ENCODE measurements at regions not wholly inside any gene's neighbourhood (a gene's known extent, or its start where the extent isn't known, plus 50 kb on each side); places are given as distances from the start of the nearest gene placed in this dataset.

DNA sequence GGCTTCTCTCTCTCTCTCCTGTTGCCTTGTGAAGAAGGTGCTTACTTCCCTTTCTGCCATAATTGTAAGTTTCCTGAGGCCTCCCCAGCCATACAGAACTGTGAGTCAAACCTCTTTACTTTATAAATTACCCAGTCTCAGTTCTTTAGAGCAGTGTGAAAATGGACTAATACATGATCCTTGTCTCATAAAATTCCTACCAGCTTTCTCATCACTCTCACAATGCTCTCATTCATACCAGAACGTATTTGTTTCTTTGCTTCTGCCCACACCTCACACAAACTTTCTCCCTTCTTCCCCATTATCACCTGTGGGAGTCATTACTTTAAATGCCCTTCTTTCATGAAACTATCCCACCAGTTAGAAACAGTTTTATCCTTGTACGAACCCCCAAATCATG is 62.7 kb upstream of the ARHGAP42 start:
- in situ Hi-C loops (cut with MboI; ENCODE audit: low pct_unique_long_range_greater_than_20kb, low sequenced_read_pairs), result no loop called here
- DNase-seq, result no peak

- DNase-seq, result no peak
- in situ Hi-C loops (cut with MboI; ENCODE audit: low pct_unique_long_range_greater_than_20kb, low sequenced_read_pairs), result no loop called here
These were observed 62.0 kb upstream of the ARHGAP42 start for GRCh38 chr11:100625041-100625440.

- in situ Hi-C loops (cut with MboI; ENCODE audit: low pct_unique_long_range_greater_than_20kb, low sequenced_read_pairs), result no loop called here
- DNase-seq, result no peak
These were observed 57.4 kb upstream of the ARHGAP42 start for GRCh38 chr11:100629671-100630070.

DNA sequence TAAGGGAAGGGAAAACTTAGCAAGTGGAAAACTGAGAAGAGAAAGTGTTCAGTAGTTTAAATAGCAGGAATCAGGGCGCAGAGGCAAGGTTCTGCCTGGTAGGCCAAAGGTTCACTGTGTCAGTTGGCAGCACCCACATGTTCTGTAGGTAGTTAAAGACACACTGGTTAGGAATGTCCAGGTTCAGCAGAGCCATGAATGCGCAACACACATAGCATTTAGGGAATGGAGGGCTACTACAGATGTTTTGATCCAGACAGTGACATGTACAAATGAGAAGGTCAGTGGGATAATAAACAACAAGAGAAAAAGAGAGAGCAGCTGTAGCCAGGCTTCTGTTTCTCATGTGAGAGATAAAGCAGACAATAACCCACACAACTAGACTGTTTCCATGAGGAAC is 56.2 kb upstream of the ARHGAP42 start:
- in situ Hi-C loops (cut with MboI; ENCODE audit: low pct_unique_long_range_greater_than_20kb, low sequenced_read_pairs), result no loop called here
- DNase-seq, result no peak

DNA sequence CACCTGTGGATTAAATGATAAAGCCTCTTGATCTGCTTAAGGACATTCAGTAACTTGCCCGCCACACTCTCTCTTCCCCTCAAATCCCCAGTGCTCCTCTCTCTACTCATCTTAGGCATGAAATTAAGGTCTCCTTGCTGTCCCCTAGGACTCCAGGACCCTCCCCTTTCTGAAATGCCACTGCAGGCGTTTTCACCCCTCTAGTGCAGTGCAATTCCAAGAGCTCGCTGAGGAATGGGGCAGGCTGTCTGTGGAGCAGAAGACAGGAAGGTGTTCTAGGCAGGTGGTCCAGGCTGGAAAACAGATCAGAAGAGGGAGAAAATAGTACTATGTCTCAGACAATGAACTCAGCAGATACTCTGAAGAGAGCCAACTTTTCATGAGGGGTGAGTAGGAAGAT is 55.8 kb upstream of the ARHGAP42 start:
- in situ Hi-C loops (cut with MboI; ENCODE audit: low pct_unique_long_range_greater_than_20kb, low sequenced_read_pairs), result no loop called here
- no peak for DNase-seq

DNA sequence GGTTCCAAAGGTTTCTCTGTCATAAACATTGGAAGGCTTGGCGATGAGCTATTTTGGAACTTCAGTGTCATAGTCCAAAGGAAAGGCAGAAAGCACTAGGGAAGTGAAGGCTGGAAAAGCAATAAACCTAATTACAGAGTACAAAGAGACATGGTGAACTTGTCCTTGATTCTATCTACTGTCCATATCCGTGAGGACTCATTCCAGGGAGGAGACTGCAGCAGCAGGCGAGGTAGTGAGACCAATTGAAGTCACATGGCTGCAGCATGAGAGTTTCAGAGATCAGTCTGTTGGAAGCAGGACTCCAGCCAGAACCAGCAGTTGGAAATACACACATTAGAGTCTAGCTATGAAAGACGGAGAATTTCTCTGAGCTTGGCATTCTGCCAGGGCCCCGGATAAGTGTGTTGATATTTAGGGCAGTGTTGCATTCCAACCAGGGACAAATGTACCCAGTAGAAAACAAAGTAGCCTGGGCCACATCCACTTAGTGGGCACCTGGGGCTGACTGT is 54.1 kb upstream of the ARHGAP42 start:
- in situ Hi-C loops (cut with MboI; ENCODE audit: low pct_unique_long_range_greater_than_20kb, low sequenced_read_pairs), result no loop called here
- DNase-seq, result no peak

DNA sequence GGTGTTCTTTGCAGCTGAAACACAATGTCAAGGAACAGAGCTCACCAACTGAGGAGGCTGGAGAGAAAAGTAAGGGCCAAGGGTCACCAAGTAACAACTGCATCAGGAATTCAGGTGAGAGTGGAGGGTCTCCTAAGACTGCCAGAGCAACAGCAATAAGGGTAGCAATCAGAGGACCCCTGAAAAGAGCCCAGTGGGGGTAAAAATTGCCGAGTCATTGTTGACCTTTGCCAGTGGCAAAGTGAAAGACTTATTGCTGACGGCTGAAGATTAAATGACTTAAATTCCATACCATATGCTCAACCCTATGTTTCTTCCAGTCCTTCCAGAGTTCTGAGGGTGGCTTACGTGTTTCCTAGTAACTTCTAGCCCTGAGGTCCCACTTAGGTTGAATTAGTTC is 51.9 kb upstream of the ARHGAP42 start:
- DNase-seq, result no peak
- in situ Hi-C loops (cut with MboI; ENCODE audit: low pct_unique_long_range_greater_than_20kb, low sequenced_read_pairs), result no loop called here

DNA sequence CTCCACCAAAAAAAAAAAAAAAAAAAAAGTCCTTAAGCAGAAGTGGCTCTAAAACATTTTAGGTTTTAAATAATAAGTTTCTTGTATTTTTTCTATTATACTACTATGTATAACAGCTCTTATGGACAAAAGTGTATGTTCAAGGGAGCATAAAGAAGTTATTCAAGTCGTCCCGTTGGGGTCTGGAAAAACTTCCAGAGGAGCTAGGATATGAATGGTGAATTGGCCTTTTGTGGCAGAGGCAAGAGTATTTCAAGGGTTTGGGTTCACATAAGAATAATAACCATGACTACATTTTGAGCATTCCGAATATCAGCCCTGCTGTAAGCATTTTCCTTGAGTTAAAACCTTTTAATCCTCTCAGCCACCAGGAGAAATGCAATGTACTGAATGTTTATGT is 50.6 kb upstream of the ARHGAP42 start:
- in situ Hi-C loops (cut with MboI; ENCODE audit: low pct_unique_long_range_greater_than_20kb, low sequenced_read_pairs), result no loop called here
- DNase-seq, result no peak

All from KBM-7 (cell line).